ENCODE measurements at regions not wholly inside any gene's neighbourhood (a gene's known extent, or its start where the extent isn't known, plus 50 kb on each side); places are given as distances from the start of the nearest gene placed in this dataset.

DNA sequence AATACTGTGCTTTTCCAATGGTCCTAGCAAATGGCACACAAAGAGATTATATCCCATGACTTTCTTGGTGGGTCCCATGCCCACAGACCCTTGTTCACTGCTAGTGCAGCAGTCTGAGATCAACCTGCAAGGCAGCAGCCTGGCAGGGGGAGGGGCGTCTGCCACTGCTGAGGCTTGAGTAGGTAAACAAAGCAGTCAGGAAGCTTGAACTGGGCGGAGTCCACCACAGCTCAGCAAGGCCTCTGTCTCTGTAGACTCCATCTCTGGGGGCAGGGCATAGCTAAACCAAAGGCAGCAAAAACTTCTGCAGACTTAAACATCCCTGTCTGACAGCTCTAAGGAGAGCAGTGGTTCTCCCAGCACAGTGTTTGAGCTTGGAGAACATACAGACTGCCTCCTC lies 82.9 kb downstream of the ZNF737 start:
- Mint-ChIP-seq H3K4me1 (peaks cover 4 to 36% (median 20%) of the 10 kb centered on the region in 4 donors), H3K9me3 (peaks cover 7 to 91% (median 65%) of the 10 kb centered on the region in 8 donors), H3K4me3 (peak overlapping the region in 7 of 8 donors; percentile 12 to 83 (median 59)), H3K27me3 (no peaks in the 10 kb centered on the region), H3K36me3 (peaks cover 24 to 45% of the 10 kb centered on the region in 2 donors), H3K27ac (peak overlapping the region in 3 of 7 donors; percentile 22 to 52 (median 36))
- Histone ChIP-seq H3K4me3 (ENCODE audit: low read length in 2 of 2) (no peak overlapping the region), H3K9me3 (ENCODE audit: control insufficient read depth in 1 of 2, low read length in 2 of 2) (no peaks in the 10 kb centered on the region), H3K27ac (ENCODE audit: low read depth, low read length) (no peak overlapping the region), H3K36me3 (ENCODE audit: insufficient read depth, low read length) (no peaks in the 10 kb centered on the region), H3K27me3 (ENCODE audit: insufficient read depth, low read length) (no peaks in the 10 kb centered on the region), H3K4me1 (ENCODE audit: insufficient read depth, low read length) (peaks cover 14% of the 10 kb centered on the region)
- ChIA-PET CTCF (ENCODE audit: partially characterized antibody) (interaction anchor here (1.1 to 3.4 kb wide), 3 partner anchors 31 to 485 kb away, joined by 4 to 15 read pairs (median 6); partner anchors contain the start of gene ZNF737), POLR2A (ENCODE audit: partially characterized antibody) (interaction anchor here (2.1 to 2.3 kb wide), 3 partner anchors 31 to 83 kb away, joined by 5 to 26 read pairs (median 11); partner anchors contain the start of gene ZNF737)
- peak in 4 of 5 donors; percentile 11 to 55 (median 41) for DNase-seq
- intact Hi-C loops (cut with micrococcal nuclease), result no loop called here

DNA sequence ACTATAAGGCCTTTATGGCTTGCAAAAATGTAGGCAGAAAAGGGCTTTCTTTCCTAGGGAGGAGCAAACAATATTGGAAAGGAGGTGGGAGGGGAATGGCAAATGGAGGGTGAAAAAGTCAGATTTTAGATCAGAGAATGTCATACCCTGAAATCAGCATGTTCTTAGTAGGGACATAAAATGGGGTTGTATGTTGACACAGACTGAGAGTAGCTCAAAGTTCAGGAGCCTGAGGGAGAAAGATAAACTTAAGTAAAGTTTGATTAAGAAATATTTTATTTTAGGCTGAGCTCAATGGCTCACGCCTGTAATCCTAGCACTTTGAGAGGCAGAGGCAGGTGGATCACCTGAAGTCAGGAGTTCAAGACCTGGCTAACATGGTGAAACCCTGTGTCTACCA lies 83.8 kb downstream of the ZNF737 start:
- Histone ChIP-seq H3K9me3 (ENCODE audit: control insufficient read depth in 1 of 2, low read length in 2 of 2) (no peaks in the 10 kb centered on the region), H3K4me1 (ENCODE audit: insufficient read depth, low read length) (peaks cover 14% of the 10 kb centered on the region), H3K27me3 (ENCODE audit: insufficient read depth, low read length) (no peaks in the 10 kb centered on the region), H3K36me3 (ENCODE audit: insufficient read depth, low read length) (no peaks in the 10 kb centered on the region), H3K27ac (ENCODE audit: low read depth, low read length) (no peak overlapping the region), H3K4me3 (ENCODE audit: low read length in 2 of 2) (no peak overlapping the region)
- ChIA-PET CTCF (ENCODE audit: partially characterized antibody) (interaction anchor here (0.8 to 3.4 kb wide), 2 partner anchors 32 to 58 kb away, joined by 3 to 15 read pairs; no protein-coding TSS in a partner anchor), POLR2A (ENCODE audit: partially characterized antibody) (interaction anchor here (2.1 to 2.3 kb wide), 3 partner anchors 32 to 84 kb away, joined by 5 to 26 read pairs (median 11); partner anchors contain the start of gene ZNF737)
- Mint-ChIP-seq H3K9me3 (peaks cover 8 to 91% (median 62%) of the 10 kb centered on the region in 8 donors), H3K36me3 (peaks cover 22 to 48% of the 10 kb centered on the region in 2 donors), H3K27me3 (peaks cover 0 to 1% of the 10 kb centered on the region in 2 donors), H3K27ac (peak overlapping the region in 2 of 7 donors; percentile 1 to 49), H3K4me3 (peak overlapping the region in 3 of 8 donors; percentile 10 to 83 (median 30)), H3K4me1 (peaks cover 4 to 36% (median 20%) of the 10 kb centered on the region in 4 donors)
- DNase-seq, result no peak
- intact Hi-C loops (cut with micrococcal nuclease), result no loop called here

DNA sequence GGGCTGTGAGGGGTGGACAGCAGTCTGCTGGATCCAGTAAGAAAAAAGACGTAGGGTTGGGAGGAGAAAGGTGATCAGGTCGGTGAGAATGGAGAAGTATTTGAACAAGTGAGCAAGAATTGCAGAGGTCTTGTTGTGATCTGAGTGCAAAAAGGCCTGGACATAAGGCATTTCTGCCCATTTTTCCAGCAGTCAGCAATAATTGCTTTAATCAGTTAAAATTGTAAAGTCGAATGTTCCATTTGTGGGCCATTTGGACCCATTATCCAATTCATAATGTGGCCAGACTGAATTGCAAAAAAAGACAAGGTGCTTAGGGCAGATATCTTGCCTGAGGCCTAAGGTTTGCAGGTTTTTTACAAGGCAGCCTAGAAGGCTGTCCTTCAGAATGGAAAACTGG lies 86.1 kb downstream of the ZNF737 start:
- Mint-ChIP-seq H3K27me3 (peaks cover 0 to 1% of the 10 kb centered on the region in 2 donors), H3K27ac (no peak overlapping the region), H3K4me3 (peak overlapping the region in 1 of 8 donors; percentile 17), H3K36me3 (peaks cover 14 to 38% of the 10 kb centered on the region in 2 donors), H3K9me3 (peaks cover 17 to 88% (median 51%) of the 10 kb centered on the region in 8 donors), H3K4me1 (peaks cover 2 to 31% (median 15%) of the 10 kb centered on the region in 4 donors)
- H3K36me3 ChIP-seq (ENCODE audit: insufficient read depth, low read length), result no peaks in the 10 kb centered on the region
- CTCF ChIA-PET (ENCODE audit: partially characterized antibody), result no interaction called here
- no peak for DNase-seq
- no peaks in the 10 kb centered on the region for H3K9me3 ChIP-seq (ENCODE audit: control insufficient read depth in 1 of 2, low read length in 2 of 2)
- no peak overlapping the region for H3K27ac ChIP-seq (ENCODE audit: low read depth, low read length)
- H3K4me3 ChIP-seq (ENCODE audit: low read length in 2 of 2), result no peak overlapping the region
- H3K27me3 ChIP-seq (ENCODE audit: insufficient read depth, low read length), result no peaks in the 10 kb centered on the region
- POLR2A ChIA-PET (ENCODE audit: partially characterized antibody), result no interaction called here
- intact Hi-C loops (cut with micrococcal nuclease), result no loop called here
- peaks cover 14% of the 10 kb centered on the region for H3K4me1 ChIP-seq (ENCODE audit: insufficient read depth, low read length)

DNA sequence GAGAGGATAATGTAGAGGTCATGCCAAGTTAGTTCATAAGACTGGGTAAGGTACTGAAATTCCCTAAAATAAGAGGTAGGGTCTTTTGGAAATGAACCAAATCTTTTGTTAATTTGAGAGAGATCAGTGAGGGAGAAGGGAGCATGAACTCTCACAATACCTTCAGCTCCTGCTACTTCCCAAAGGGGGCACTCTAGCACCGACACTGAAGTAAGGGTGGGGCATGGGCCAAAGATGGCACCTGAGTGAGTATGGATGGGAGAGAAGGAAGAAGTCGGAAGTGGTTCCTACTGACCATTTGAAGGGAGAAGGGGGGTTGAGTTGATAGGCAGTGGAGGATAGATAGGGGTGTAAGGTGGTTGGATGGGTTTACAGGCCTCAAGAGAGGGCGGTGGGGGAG lies 86.6 kb downstream of the ZNF737 start:
- Mint-ChIP-seq H3K27ac (peak overlapping the region in 1 of 7 donors; percentile 18), H3K4me1 (peaks cover 2 to 30% (median 13%) of the 10 kb centered on the region in 4 donors), H3K4me3 (no peak overlapping the region), H3K9me3 (peaks cover 17 to 85% (median 46%) of the 10 kb centered on the region in 8 donors), H3K36me3 (peaks cover 11 to 33% of the 10 kb centered on the region in 2 donors), H3K27me3 (peaks cover 0 to 1% of the 10 kb centered on the region in 2 donors)
- ChIA-PET CTCF (ENCODE audit: partially characterized antibody) (no interaction called here), POLR2A (ENCODE audit: partially characterized antibody) (no interaction called here)
- DNase-seq, result no peak
- H3K4me1 ChIP-seq (ENCODE audit: insufficient read depth, low read length), result peaks cover 14% of the 10 kb centered on the region
- intact Hi-C loops (cut with micrococcal nuclease), result no loop called here
- H3K36me3 ChIP-seq (ENCODE audit: insufficient read depth, low read length), result no peaks in the 10 kb centered on the region
- H3K27ac ChIP-seq (ENCODE audit: low read depth, low read length), result no peak overlapping the region
- H3K27me3 ChIP-seq (ENCODE audit: insufficient read depth, low read length), result no peaks in the 10 kb centered on the region
- H3K9me3 ChIP-seq (ENCODE audit: control insufficient read depth in 1 of 2, low read length in 2 of 2), result no peaks in the 10 kb centered on the region
- H3K4me3 ChIP-seq (ENCODE audit: low read length in 2 of 2), result no peak overlapping the region

DNA sequence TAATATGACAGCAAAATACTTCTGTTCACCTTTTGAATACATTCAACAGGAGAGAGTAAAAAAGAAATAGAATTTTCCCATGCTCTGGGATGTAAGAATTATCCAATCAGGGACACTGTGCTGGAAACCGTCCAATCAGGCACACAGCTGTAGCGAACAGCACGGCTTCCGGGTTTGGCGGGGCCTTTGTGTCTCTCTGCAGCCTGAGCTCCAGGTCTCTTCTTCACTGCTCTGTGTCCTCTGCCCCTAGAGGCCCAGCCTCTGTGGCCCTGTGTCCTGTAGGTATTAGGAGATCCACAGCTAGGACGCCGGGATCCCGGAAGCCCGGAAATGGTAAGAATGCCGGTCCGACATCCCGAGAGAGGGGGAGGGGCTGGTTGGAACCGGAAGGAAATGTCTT lies 92.7 kb downstream of the ZNF737 start:
- H3K9me3 Mint-ChIP-seq, result peaks cover 16 to 42% (median 20%) of the 10 kb centered on the region in 8 donors
- H3K4me1 Mint-ChIP-seq, result no peaks in the 10 kb centered on the region
- ChIA-PET POLR2A (ENCODE audit: partially characterized antibody) (no interaction called here), CTCF (ENCODE audit: partially characterized antibody) (interaction anchor here (1.5 kb wide), 1 partner anchor 11 kb away, joined by 3 read pairs; no protein-coding TSS in a partner anchor)
- intact Hi-C loops (cut with micrococcal nuclease), result no loop called here
- Histone ChIP-seq H3K36me3 (ENCODE audit: insufficient read depth, low read length) (no peaks in the 10 kb centered on the region), H3K4me1 (ENCODE audit: insufficient read depth, low read length) (no peaks in the 10 kb centered on the region), H3K27me3 (ENCODE audit: insufficient read depth, low read length) (no peaks in the 10 kb centered on the region), H3K4me3 (ENCODE audit: low read length in 2 of 2) (no peak overlapping the region), H3K27ac (ENCODE audit: low read depth, low read length) (no peak overlapping the region), H3K9me3 (ENCODE audit: control insufficient read depth in 1 of 2, low read length in 2 of 2) (no peaks in the 10 kb centered on the region)
- H3K4me3 Mint-ChIP-seq, result no peak overlapping the region
- peaks cover 0 to 1% of the 10 kb centered on the region in 2 donors for H3K27me3 Mint-ChIP-seq
- no peak overlapping the region for H3K27ac Mint-ChIP-seq
- DNase-seq, result no peak
- peaks cover 6 to 10% of the 10 kb centered on the region in 2 donors for H3K36me3 Mint-ChIP-seq

DNA sequence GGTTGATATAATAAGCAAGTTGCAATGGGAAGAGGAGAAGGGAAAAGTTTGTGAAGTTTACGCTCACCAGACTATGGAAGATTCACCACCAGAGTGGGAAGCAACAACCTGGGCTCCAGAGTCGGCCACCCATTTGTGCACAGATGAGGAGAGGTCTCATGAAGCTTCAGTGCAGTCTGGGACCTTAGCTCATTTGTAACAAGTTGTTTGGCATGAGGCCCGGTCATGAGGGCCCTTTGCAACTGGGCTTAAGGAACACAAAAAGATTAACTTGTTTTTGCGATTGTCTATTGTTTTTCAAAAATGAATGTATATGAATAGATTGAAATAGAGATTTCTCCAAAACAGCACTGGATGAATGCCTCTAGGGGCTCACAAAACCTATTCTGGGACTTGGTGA lies 94.2 kb downstream of the ZNF737 start:
- POLR2A ChIA-PET (ENCODE audit: partially characterized antibody), result no interaction called here
- no peak overlapping the region for H3K4me3 Mint-ChIP-seq

DNA sequence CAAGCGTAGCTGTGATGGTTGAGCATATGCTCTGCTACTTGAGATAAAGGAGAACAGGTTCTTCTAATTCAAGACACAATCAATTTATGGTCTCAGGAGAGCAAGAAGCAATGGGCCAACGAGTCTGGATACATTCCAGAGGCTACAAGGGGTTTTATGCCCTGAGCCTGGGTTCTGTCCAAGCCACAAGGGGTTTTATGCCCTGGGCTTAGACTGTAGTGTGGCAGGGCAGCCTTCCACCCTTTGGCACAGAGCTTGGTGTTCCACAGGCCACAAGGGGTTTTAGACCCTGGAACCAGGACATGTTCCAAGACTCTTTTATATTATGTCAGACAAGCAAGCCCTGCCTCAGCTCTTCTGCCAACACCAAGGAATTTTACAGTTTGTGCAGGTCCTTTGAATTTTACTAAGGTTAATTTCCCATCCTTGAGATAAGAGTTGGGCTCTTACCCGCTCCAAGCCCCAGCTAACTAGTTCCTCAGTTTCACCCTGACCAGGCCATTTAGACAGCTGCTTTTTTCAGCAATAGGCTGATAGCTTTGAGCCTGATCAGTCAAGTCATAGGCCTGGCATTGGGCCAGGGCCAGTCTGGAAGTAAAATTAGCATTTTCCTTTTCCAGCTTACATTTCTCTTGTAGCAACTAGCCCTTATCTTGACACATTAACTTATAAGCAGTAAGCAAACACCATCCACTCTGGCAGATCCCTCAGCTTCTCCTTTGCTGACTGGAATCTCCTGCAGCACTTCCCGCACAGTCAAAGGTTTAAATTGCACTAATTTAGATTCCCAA lies 95.0 kb downstream of the ZNF737 start:
- Mint-ChIP-seq H3K36me3 (peaks cover 4 to 6% of the 10 kb centered on the region in 2 donors), H3K27me3 (no peaks in the 10 kb centered on the region), H3K27ac (no peak overlapping the region), H3K9me3 (peaks cover 3 to 25% (median 7%) of the 10 kb centered on the region in 8 donors), H3K4me3 (no peak overlapping the region), H3K4me1 (no peaks in the 10 kb centered on the region)
- no peak for DNase-seq
- ChIA-PET CTCF (ENCODE audit: partially characterized antibody) (no interaction called here), POLR2A (ENCODE audit: partially characterized antibody) (no interaction called here)
- intact Hi-C loops (cut with micrococcal nuclease), result no loop called here
- Histone ChIP-seq H3K9me3 (ENCODE audit: control insufficient read depth in 1 of 2, low read length in 2 of 2) (no peaks in the 10 kb centered on the region), H3K27ac (ENCODE audit: low read depth, low read length) (no peak overlapping the region), H3K36me3 (ENCODE audit: insufficient read depth, low read length) (no peaks in the 10 kb centered on the region), H3K4me3 (ENCODE audit: low read length in 2 of 2) (no peak overlapping the region), H3K27me3 (ENCODE audit: insufficient read depth, low read length) (no peaks in the 10 kb centered on the region), H3K4me1 (ENCODE audit: insufficient read depth, low read length) (no peaks in the 10 kb centered on the region)

More for the DNA sequence above, 94.2 kb downstream of the ZNF737 start:
- Mint-ChIP-seq H3K36me3 (peaks cover 4 to 6% of the 10 kb centered on the region in 2 donors), H3K27me3 (no peaks in the 10 kb centered on the region), H3K27ac (no peak overlapping the region), H3K9me3 (peaks cover 5 to 34% (median 12%) of the 10 kb centered on the region in 8 donors), H3K4me1 (no peaks in the 10 kb centered on the region)
- CTCF ChIA-PET (ENCODE audit: partially characterized antibody), result no interaction called here
- no peak for DNase-seq
- no peaks in the 10 kb centered on the region for H3K36me3 ChIP-seq (ENCODE audit: insufficient read depth, low read length)
- H3K27me3 ChIP-seq (ENCODE audit: insufficient read depth, low read length), result no peaks in the 10 kb centered on the region
- H3K4me1 ChIP-seq (ENCODE audit: insufficient read depth, low read length), result no peaks in the 10 kb centered on the region
- H3K9me3 ChIP-seq (ENCODE audit: control insufficient read depth in 1 of 2, low read length in 2 of 2), result no peaks in the 10 kb centered on the region
- intact Hi-C loops (cut with micrococcal nuclease), result no loop called here
- no peak overlapping the region for H3K27ac ChIP-seq (ENCODE audit: low read depth, low read length)
- no peak overlapping the region for H3K4me3 ChIP-seq (ENCODE audit: low read length in 2 of 2)
